Panc1 (cell line): ENCODE measurements at regions not wholly inside any gene's neighbourhood (a gene's known extent, or its start where the extent isn't known, plus 50 kb on each side); places are given as distances from the start of the nearest gene placed in this dataset.

ENCODE experiments used
- POLR2AphosphoS5 ChIP-seq: IDR thresholded peaks from 2 replicates; pipeline ENCODE4 v1.6.1; 2012; ENCODE audit warnings: mild to moderate bottlenecking, low read depth, low read length, moderate library complexity
- REST ChIP-seq, 2 experiments: IDR thresholded peaks; 2 replicates each; pipeline ENCODE4 v1.6.1; 2011 to 2012; ENCODE audit warnings: low read depth in 2 of 2, control low read depth in 1 of 2, low read length in 1 of 2, mild to moderate bottlenecking in 1 of 2, moderate library complexity in 1 of 2; ENCODE audit not compliant: insufficient read depth in 1 of 2
- SIN3A ChIP-seq: IDR thresholded peaks from 2 replicates; pipeline ENCODE4 v1.6.1; 2012; ENCODE audit warnings: low read depth, mild to moderate bottlenecking, low read length, moderate library complexity, borderline replicate concordance; ENCODE audit not compliant: insufficient read depth
- TF ChIP-seq, protein P1 (sequence below): fragments of 450-650 bp; IDR thresholded peaks from 2 replicates; pipeline ENCODE4 v1.5.1; 2017; ENCODE audit warnings: mild to moderate bottlenecking

DNA sequence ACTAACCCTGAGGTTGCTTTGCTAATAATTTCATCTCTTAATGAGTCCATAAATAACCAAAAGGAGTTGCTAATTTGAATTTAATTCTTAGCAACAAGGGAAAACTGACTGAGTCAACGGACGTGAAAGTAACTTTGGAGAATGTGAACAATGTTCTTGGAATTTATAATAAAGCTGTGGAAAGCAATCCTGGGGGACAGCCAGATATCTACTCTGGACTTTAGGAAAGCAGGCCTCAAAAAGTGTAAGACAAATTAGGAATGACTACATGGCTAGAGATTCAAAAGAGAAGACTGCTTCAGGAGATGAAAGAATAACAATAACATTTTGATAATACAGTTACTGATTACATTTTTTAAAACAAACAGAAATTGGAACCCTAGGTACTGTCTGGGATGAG, 318.4 kb upstream of the COL8A1 start:
- TF ChIP-seq, protein P1, sequence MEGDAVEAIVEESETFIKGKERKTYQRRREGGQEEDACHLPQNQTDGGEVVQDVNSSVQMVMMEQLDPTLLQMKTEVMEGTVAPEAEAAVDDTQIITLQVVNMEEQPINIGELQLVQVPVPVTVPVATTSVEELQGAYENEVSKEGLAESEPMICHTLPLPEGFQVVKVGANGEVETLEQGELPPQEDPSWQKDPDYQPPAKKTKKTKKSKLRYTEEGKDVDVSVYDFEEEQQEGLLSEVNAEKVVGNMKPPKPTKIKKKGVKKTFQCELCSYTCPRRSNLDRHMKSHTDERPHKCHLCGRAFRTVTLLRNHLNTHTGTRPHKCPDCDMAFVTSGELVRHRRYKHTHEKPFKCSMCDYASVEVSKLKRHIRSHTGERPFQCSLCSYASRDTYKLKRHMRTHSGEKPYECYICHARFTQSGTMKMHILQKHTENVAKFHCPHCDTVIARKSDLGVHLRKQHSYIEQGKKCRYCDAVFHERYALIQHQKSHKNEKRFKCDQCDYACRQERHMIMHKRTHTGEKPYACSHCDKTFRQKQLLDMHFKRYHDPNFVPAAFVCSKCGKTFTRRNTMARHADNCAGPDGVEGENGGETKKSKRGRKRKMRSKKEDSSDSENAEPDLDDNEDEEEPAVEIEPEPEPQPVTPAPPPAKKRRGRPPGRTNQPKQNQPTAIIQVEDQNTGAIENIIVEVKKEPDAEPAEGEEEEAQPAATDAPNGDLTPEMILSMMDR = no peak
- TF ChIP-seq POLR2AphosphoS5 (no peak), REST (IDR thresholded peaks at IDR 0.05; ENCODE audit: insufficient read depth in 1 of 2, low read depth in 2 of 2, low read length in 1 of 2) (no peak), SIN3A (no peak)
